Stimulated activated CD4-positive, alpha-beta T cell treated with anti-CD3 and anti-CD28 coated beads, Interleukin-12 subunit alpha, Interleukin-12 subunit beta, amount 100 ng/mL, for 48 hours (primary cell): ENCODE measurements at regions not wholly inside any gene's neighbourhood (a gene's known extent, or its start where the extent isn't known, plus 50 kb on each side); places are given as distances from the start of the nearest gene placed in this dataset.

Source experiments
- DNase-seq, 3 donors: peaks; one replicate each; pipeline ENCODE4 v3.0.0-alpha.2; 2020; ENCODE audit warnings: low read depth in 2 of 3, low spot score in 1 of 3

DNA sequence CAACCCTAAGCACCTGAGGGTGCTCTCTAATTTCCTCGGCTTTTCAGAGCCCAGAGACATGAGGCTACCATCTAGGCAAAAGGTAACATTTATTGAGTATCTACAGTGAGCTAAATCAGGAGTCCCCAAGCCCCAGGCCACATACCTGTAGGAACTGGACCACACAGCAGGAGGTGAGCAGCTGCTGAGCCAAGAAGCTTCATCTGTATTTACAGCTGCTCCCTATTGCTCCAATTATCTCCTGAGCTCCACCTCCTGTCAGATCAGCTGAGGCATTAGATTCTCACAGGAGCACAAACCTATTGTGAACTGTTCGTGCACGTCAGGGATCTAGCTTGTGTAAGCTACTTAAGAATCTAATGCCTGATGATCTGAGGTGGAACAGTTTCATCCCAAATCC lies 70.2 kb downstream of the RND3 start:
- no peak for DNase-seq

- DNase-seq, result no peak
Measured at GRCh38 chr2:150415022-150415421, 72.4 kb downstream of the RND3 start.

GRCh38 chr2:150413910-150414309 lies 73.6 kb downstream of the RND3 start:
- DNase-seq, result no peak

GRCh38 chr2:150413366-150413765 lies 74.1 kb downstream of the RND3 start:
- DNase-seq, result no peak

- DNase-seq, result no peak
Measured at GRCh38 chr2:150410809-150411208, 76.7 kb downstream of the RND3 start.

DNA sequence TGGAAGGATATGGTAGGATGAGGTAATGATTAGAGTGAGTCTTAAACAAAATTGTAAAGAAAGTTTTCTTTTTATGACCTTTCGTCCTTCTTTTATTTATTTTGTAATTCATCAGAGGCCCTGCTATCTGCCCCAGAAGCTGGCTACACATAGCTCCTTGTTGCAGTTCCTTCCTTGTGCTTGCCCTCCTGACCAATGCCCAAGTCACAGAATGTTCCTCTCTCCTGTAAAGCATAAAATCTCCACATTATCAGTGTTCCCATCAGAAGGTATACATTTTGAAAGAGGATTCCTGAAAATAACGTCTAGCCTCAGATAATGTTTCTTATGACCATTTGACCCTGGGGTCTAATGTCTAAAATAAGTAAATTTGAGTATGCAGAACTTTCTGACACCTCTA lies 78.3 kb downstream of the RND3 start:
- no peak for DNase-seq

DNA sequence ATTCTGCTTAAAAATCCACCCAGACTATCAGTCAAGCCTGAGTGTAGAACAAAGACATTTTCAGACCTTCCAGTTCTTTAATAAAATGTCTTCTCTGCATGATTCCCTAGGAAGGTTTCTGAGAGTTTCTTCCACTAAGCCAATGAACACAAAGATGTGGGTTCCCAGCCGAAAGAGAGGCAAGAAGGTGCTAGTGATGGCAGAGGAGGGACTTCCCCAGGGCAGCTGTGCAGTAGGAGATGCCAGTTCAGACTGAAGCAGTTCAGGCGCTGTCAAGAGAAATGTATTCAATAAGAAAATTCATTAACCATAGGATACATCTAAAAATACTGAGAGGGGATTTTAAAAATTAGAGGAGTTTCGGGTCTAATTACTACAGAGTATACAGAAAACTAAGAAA lies 83.3 kb downstream of the RND3 start:
- DNase-seq, result no peak

DNA sequence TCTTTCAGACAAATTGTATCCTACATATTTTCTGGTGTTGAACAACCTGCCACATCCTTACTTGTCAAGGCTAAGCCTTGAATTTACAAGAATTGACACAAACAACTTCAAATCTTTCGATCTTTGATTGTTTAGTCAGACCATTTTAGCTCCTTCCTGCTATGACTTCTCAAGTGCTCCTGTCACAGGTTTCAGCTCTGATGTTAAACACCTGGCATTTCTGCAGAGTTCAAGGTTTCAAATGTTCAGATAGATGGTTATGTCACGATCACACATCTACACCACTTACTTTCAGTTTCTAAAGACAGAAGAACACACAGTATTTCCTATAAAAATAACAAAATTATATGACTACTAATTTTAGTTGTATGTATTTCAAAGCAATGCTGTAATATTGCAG lies 84.0 kb downstream of the RND3 start:
- DNase-seq, result no peak

- no peak for DNase-seq
Measured at GRCh38 chr2:150402953-150403352, 84.5 kb downstream of the RND3 start.

DNA sequence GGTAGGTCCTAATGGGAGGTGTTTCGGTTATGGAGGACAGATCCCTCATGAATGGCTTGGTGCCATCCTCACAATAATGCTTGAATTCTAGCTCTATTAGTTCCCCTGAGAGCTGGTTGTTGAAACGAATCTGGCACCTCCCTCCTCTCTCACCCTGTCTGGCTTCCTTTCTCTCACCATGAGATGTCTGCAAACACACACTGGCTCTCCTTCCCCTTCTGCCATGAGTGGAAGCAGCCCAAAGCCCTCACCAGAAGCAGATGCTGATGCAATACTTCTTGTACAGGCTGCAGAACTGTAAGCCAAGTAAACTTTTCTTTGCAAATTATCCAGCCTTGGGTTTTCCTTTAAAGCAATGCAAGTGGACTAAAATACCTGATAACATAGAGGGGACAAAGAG lies 86.6 kb downstream of the RND3 start:
- no peak for DNase-seq

DNA sequence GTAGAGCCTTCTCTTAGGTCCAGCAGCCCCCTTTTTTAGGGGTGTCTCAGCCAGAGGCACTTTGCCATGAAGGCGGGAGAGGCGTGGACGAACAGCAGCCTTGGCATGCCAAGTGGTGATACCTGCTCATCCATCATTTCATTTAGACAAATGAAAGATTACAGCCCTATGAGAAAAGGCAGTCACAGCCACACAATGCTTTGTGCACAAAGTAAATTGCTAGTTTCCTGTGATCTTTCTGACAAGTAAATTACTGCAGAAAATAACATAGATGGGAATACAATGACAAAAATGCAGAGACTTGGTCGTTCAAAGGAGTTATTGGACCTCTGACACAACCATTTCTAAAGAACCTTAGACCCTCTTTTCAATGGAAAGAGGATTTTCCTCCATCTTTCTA lies 94.9 kb downstream of the RND3 start:
- DNase-seq, result no peak

DNA sequence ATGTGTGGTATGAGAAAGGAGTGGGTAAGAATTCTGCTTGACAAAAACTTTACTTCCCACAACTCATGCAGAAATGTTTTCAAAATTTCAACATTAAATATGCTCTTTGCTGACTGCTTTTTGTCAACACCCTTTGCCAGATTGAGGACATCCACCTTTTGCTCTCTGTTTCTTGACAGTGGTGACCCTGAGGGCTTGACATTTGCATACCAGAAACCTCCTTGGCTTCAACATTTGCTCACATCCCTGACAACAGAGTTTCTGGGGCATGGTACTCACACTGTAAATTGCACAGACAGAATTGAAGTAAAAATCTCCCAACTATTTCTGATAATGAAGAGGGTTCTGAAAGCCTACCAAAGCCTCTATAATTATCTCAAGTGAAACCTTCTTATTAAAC lies 95.7 kb downstream of the RND3 start:
- no peak for DNase-seq

DNA sequence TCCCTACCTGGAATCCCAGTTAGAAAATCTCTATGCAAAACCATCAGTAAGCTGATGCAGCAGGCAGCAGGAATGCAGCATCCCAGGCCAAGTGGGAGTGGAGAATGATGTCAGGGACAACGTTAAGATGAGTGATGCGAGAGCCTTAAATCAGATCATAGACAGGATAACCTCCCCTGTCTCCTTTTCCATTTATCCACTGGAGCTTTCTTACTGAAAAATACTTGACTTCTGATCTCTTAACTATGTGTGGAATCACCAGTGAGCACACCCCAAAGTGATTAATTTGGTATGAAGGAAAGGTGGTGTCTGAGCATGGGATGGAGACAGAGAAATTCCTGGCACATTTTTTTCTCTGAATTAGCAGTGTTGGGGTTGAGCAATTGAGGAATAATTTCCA lies 98.0 kb downstream of the RND3 start:
- no peak for DNase-seq

DNA sequence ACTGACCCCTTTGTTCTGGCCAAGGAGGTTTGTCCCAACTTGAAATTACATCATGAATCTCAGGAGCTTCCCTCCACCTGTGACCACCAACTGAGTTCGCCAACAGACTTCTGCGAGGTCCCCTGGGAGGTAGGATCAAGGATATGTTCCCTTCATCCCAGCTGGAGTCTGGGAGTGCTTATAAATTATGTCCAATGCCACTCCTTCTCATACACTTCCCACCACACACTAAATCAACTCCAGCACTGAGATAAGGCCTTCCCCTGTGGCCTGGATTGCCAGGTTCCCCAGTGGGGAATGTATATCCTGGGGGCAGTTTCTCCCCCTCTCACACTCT lies 99.2 kb downstream of the RND3 start:
- no peak for DNase-seq

- no peak for DNase-seq
Measured at GRCh38 chr2:150387586-150388288, 99.7 kb downstream of the RND3 start.

- no peak for DNase-seq
Measured at GRCh38 chr2:150385211-150385610, 102.3 kb downstream of the RND3 start.

DNA sequence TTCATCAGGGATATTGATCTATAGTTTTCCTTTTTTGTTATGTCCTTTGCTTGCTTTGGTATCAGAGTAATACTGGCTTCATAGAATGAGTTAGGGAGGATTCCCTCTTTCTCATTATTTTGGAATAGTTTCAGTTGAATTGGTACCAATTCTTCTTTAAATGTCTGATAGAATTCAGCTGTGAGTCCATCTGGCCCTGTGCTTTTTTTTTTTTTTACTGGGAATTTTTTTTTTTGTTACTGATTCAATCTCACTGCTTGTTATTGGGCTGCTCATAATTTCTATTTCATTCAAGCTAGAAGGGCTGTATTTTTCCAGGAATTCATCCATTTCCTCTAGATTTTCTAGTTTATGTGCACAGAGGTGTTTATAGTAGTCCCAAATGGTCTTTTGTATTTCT lies 103.9 kb downstream of the RND3 start:
- DNase-seq, result no peak

- no peak for DNase-seq
Measured at GRCh38 chr2:150379166-150379565, 108.3 kb downstream of the RND3 start.

GRCh38 chr2:150378686-150379085 lies 108.8 kb downstream of the RND3 start:
- no peak for DNase-seq

DNA sequence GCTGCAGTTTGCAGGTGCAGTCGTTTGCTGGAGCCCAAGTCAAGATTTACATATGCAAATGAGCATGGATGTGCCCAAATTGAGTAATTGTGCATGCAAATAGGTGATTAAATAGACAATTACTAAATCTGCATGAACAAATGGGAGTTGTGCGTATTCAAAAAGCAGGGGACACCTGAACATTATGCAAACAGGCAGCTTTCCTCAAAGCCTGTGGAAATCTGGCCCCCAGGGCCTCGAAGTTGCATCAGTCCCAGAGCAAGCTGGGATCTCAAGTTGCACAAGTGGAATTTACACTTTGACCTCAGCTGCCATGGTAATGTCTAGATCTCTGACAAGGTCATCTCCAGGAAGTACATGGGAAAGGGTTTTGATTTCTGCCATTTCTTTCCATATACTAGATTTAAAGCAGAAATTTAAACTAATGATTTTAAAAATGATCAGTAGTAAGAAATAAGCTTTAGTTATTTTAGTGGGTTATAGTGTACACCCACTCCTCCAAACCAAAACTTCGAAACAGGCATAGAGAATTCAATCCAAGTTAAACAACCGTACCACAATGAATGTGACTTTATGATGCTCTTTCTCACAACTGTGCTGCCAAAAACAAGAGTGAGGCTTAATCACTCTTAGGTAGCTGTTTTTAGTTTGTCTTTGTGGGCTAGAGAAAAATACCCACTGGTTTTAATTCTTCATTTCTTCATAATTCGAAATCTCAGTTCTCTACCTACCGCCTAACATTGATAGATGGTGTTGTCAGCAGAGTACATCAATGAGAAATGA lies 110.7 kb downstream of the RND3 start:
- DNase-seq, result no peak

DNA sequence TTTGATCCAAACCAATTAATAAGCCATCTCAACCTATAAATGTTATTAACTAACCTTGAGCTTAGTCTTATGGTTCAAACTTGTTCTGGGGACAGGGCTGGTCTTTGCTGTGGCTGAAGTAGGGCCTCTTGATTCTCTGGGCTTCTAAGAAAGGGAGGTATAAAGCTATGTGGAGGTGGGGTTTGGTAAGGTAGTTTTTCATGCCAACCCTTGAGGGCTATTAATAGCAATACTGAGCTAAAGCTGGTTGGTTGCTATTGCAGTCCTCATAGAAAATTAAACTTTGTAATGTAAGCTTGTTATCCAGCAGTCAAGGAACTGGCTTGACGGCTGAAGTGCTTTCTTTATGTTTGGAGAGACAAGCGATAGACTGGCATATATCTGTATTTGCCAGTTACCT lies 112.1 kb downstream of the RND3 start:
- no peak for DNase-seq

- DNase-seq, result no peak
Measured at GRCh38 chr2:150374492-150374891, 113.0 kb downstream of the RND3 start.

DNA sequence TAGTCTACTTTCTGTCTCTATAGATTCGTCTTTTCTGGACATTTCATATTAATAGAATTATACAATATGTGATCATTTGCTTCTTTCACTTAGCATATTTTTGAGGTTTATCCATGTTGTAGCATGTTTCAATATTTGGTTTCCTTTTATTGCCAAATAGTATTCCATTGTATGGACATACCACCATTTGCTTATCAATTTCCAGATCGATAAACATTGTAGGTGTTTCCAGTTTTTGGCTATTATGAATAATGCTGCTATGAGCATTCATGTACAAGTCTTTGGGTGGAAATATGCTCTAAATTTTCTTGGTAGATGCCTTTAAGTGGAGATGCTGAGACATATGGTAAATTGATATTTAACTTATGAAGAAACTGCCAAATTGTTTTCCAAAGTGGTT lies 114.1 kb downstream of the RND3 start:
- no peak for DNase-seq
